Suprapubic skin (tissue), 4 donors: ENCODE measurements at regions not wholly inside any gene's neighbourhood (a gene's known extent, or its start where the extent isn't known, plus 50 kb on each side); places are given as distances from the start of the nearest gene placed in this dataset.

Experiments used
- CTCF ChIP-seq, 2 donors: fragments of 200-600 bp in 1 of 2; fragments of 450-650 bp in 1 of 2; sonication (generic) in 1 of 2; IDR thresholded peaks; one replicate each; pipeline ENCODE4 v1.5.1; 2016 to 2019; ENCODE audit warnings: antibody characterized with exemption in 2 of 2, mild to moderate bottlenecking in 1 of 2, moderate library complexity in 1 of 2
- EP300 ChIP-seq: sonication (generic); formaldehyde crosslinking; IDR thresholded peaks from one replicate; pipeline ENCODE4 v1.6.1; 2017; ENCODE audit warnings: antibody characterized with exemption
- POLR2A ChIP-seq, 2 donors: fragments of 450-650 bp; IDR thresholded peaks; one replicate each; pipeline ENCODE4 v1.6.1; 2017; ENCODE audit warnings: antibody characterized with exemption in 2 of 2, mild to moderate bottlenecking in 2 of 2, moderate library complexity in 2 of 2
- POLR2AphosphoS5 ChIP-seq, 3 donors: sonication (generic); formaldehyde crosslinking; IDR thresholded peaks; one replicate each; pipeline ENCODE4 v1.6.1; 2017; ENCODE audit warnings: antibody characterized with exemption in 3 of 3

GRCh38 chr22:47334601-47335000, 572.2 kb downstream of the TBC1D22A start:
- no peak for TF ChIP-seq POLR2A (IDR thresholded peaks at IDR 0.05)
- TF ChIP-seq POLR2AphosphoS5 (IDR thresholded peaks at IDR 0.05): no peak
- TF ChIP-seq CTCF (IDR thresholded peaks at IDR 0.05): no peak
- TF ChIP-seq EP300: no peak
